IMR-90 (cell line): ENCODE measurements at regions not wholly inside any gene's neighbourhood (a gene's known extent, or its start where the extent isn't known, plus 50 kb on each side); places are given as distances from the start of the nearest gene placed in this dataset.
A peak's percentile ranks its signal among the peaks of the same experiment; 100 is the strongest.

Source experiments
- ATAC-seq: fragments of 200-7000 bp; cut with Tn5 transposase; 2 replicates; pipeline ENCODE4 v1.9.1; 2020; ENCODE audit warnings: low read depth, mild to moderate bottlenecking, moderate library complexity
- BruUV-seq: library from RNA; stranded (reverse); fragments of 400-500 nt; replicated peaks from 2 replicates; lab custom pipeline; 2021; lab: Mats Ljungman, UMichigan
- CTCF ChIA-PET: fragments of 300-600 bp; formaldehyde crosslinking; extraction: SDS; loops from one replicate; lab custom pipeline; 2021; ENCODE audit warnings: antibody characterized with exemption; lab: Yijun Ruan, JAX
- POLR2A ChIA-PET: fragments of 300-600 bp; sonication (Branson Sonifier 250); formaldehyde crosslinking; loops from one replicate; lab custom pipeline; 2022; ENCODE audit warnings: antibody characterized with exemption; ENCODE audit not compliant: unreplicated experiment; lab: Charles Lee
- DNase-seq: peaks from one replicate; pipeline ENCODE4 v3.0.0; 2013
- H2AFZ ChIP-seq: replicated peaks from 2 replicates; pipeline ENCODE3; 2013; ENCODE audit warnings: low read length, mild to moderate bottlenecking; ENCODE audit not compliant: poor library complexity
- H2AK5ac ChIP-seq: 2 replicates; pipeline ENCODE4 v1.6.1; 2013; ENCODE audit warnings: low read depth, low read length, inconsistent platforms
- H2AK9ac ChIP-seq: replicated peaks from 2 replicates; pipeline ENCODE3; 2013; ENCODE audit warnings: mild to moderate bottlenecking, low read depth, low read length, moderate library complexity; ENCODE audit not compliant: poor library complexity
- H2BK120ac ChIP-seq: 2 replicates; pipeline ENCODE4 v1.6.1; 2013; ENCODE audit warnings: low read depth, low read length, inconsistent platforms
- H2BK15ac ChIP-seq: 3 replicates; pipeline ENCODE4 v1.6.1; 2013; ENCODE audit warnings: low read depth, low read length, inconsistent platforms
- H2BK20ac ChIP-seq: 2 replicates; pipeline ENCODE4 v1.6.1; 2013; ENCODE audit warnings: low read depth, mild to moderate bottlenecking, inconsistent platforms, low read length, moderate library complexity
- H2BK5ac ChIP-seq: 2 replicates; pipeline ENCODE4 v1.6.1; 2013; ENCODE audit warnings: mild to moderate bottlenecking, low read depth, low read length, inconsistent platforms; ENCODE audit not compliant: poor library complexity, severe bottlenecking
- H3K14ac ChIP-seq: replicated peaks from 2 replicates; pipeline ENCODE4 v1.6.1; 2013; ENCODE audit warnings: low read depth, low read length, inconsistent platforms
- H3K18ac ChIP-seq: 2 replicates; pipeline ENCODE4 v1.6.1; 2013; ENCODE audit warnings: low read depth, low read length, control low read depth
- H3K23ac ChIP-seq: 2 replicates; pipeline ENCODE4 v1.6.1; 2013; ENCODE audit warnings: low read depth, low read length, inconsistent platforms
- H3K27ac ChIP-seq: 2 replicates; pipeline ENCODE4 v1.5.1; 2013; ENCODE audit warnings: mild to moderate bottlenecking, control low read depth, low read length; ENCODE audit not compliant: insufficient read depth
- H3K27me3 ChIP-seq: 2 replicates; pipeline ENCODE4 v1.6.1; 2013; ENCODE audit warnings: low read length; ENCODE audit not compliant: control insufficient read depth, insufficient read depth
- H3K36me3 ChIP-seq: 2 replicates; pipeline ENCODE4 v1.6.1; 2013; ENCODE audit warnings: low read length, mixed read lengths; ENCODE audit not compliant: control insufficient read depth, insufficient read depth
- H3K4ac ChIP-seq: 2 replicates; pipeline ENCODE4 v1.6.1; 2013; ENCODE audit warnings: low read depth, low read length, inconsistent platforms
- H3K4me1 ChIP-seq: 2 replicates; pipeline ENCODE4 v1.6.1; 2013; ENCODE audit warnings: low read length, mixed read lengths; ENCODE audit not compliant: control insufficient read depth, insufficient read depth
- H3K4me2 ChIP-seq: 2 replicates; pipeline ENCODE4 v1.6.1; 2013; ENCODE audit warnings: low read depth, mild to moderate bottlenecking, control low read depth, low read length, moderate library complexity
- H3K4me3 ChIP-seq: 2 replicates; pipeline ENCODE4 v1.5.1; 2013; ENCODE audit warnings: low read depth, mild to moderate bottlenecking, control low read depth, low read length, moderate library complexity; ENCODE audit not compliant: insufficient read depth
- H3K56ac ChIP-seq: 2 replicates; pipeline ENCODE4 v1.6.1; 2013; ENCODE audit warnings: low read length, inconsistent platforms; ENCODE audit not compliant: insufficient read depth; ENCODE audit errors: extremely low read depth
- H3K79me1 ChIP-seq, 2 experiments: 2 replicates each; pipeline ENCODE4 v1.6.1; 2013; ENCODE audit warnings: low read length in 2 of 2, inconsistent platforms in 1 of 2, low read depth in 1 of 2
- H3K9ac ChIP-seq: 2 replicates; pipeline ENCODE4 v1.6.1; 2013; ENCODE audit warnings: low read depth, low read length, control low read depth
- H3K9me1 ChIP-seq: 2 replicates; pipeline ENCODE4 v1.6.1; 2013; ENCODE audit warnings: low read length, inconsistent platforms; ENCODE audit not compliant: insufficient read depth
- H3K9me3 ChIP-seq: 2 replicates; pipeline ENCODE4 v1.6.1; 2013; ENCODE audit warnings: low read length; ENCODE audit not compliant: control insufficient read depth, insufficient read depth
- H4K20me1 ChIP-seq: 2 replicates; pipeline ENCODE4 v1.6.1; 2013; ENCODE audit warnings: low read length, inconsistent platforms; ENCODE audit not compliant: insufficient read depth
- H4K5ac ChIP-seq: 2 replicates; pipeline ENCODE4 v1.6.1; 2013; ENCODE audit warnings: mild to moderate bottlenecking, low read depth, low read length, control low read depth
- H4K8ac ChIP-seq, 2 experiments: 2 replicates each; pipeline ENCODE4 v1.6.1; 2013; ENCODE audit warnings: low read depth in 2 of 2, low read length in 2 of 2, control low read depth in 1 of 2, inconsistent platforms in 1 of 2
- H4K91ac ChIP-seq: 2 replicates; pipeline ENCODE4 v1.6.1; 2013; ENCODE audit warnings: low read depth, low read length, inconsistent platforms; ENCODE audit not compliant: insufficient read depth
- BHLHE40 ChIP-seq: fragments of 150-350 bp; IDR thresholded peaks from 2 replicates; pipeline ENCODE4 v1.6.1; 2016; ENCODE audit warnings: mild to moderate bottlenecking, low read depth, low read length
- CHD1 ChIP-seq: IDR thresholded peaks from 2 replicates; pipeline ENCODE4 v1.6.1; 2012; ENCODE audit warnings: low read depth, low read length, improper control_type of control experiment
- CTCF ChIP-seq: conservative IDR thresholded peaks from 2 replicates; pipeline ENCODE4 v1.5.1; 2012; ENCODE audit warnings: mild to moderate bottlenecking, low read depth, low read length, improper control_type of control experiment
- FOS ChIP-seq: fragments of 150-350 bp; IDR thresholded peaks from 2 replicates; pipeline ENCODE4 v1.6.1; 2016; ENCODE audit warnings: low read depth, low read length
- MAFK ChIP-seq: IDR thresholded peaks from 2 replicates; pipeline ENCODE4 v1.6.1; 2012; ENCODE audit warnings: low read depth, low read length, improper control_type of control experiment
- MXI1 ChIP-seq: IDR thresholded peaks from 2 replicates; pipeline ENCODE4 v1.6.1; 2012; ENCODE audit warnings: low read depth, mild to moderate bottlenecking, low read length, moderate library complexity, borderline replicate concordance
- NFE2L2 ChIP-seq: fragments of 150-350 bp; IDR thresholded peaks from 2 replicates; pipeline ENCODE4 v1.6.1; 2016; ENCODE audit warnings: low read depth, mild to moderate bottlenecking, low read length
- POLR2A ChIP-seq: IDR thresholded peaks from 2 replicates; pipeline ENCODE4 v1.6.1; 2012; ENCODE audit warnings: mild to moderate bottlenecking, low read depth, low read length
- RAD21 ChIP-seq: IDR thresholded peaks from 2 replicates; pipeline ENCODE4 v1.6.1; 2012; ENCODE audit warnings: low read length, improper control_type of control experiment
- RFX5 ChIP-seq: IDR thresholded peaks from 2 replicates; pipeline ENCODE4 v1.8.0; 2012; ENCODE audit warnings: low read depth, mild to moderate bottlenecking, low read length, moderate library complexity
- SMC3 ChIP-seq: fragments of 150-350 bp; IDR thresholded peaks from 2 replicates; pipeline ENCODE4 v1.6.1; 2016; ENCODE audit warnings: low read depth, mild to moderate bottlenecking, antibody characterized with exemption, low read length, moderate library complexity
- USF2 ChIP-seq: fragments of 150-350 bp; IDR thresholded peaks from 2 replicates; pipeline ENCODE4 v1.6.1; 2017; ENCODE audit warnings: mild to moderate bottlenecking, antibody characterized with exemption, low read length, low read depth
- dilution Hi-C: fragments of 300-500 bp; cut with HindIII; formaldehyde crosslinking; loops from one replicate; pipeline ENCODE4 v1.14.3; 2018; ENCODE audit warnings: low sequenced_read_pairs; ENCODE audit not compliant: unreplicated experiment
- in situ Hi-C: fragments of 300-500 bp; cut with MboI; formaldehyde crosslinking; loops from 3 replicates; pipeline ENCODE4 v1.14.3; 2019; ENCODE audit warnings: low sequenced_read_pairs, inconsistent platforms, mixed read lengths
- intact Hi-C: fragments of 100-400 bp; cut with micrococcal nuclease; formaldehyde crosslinking; loops from 2 replicates; pipeline ENCODE4 v1.10.0; 2022

GRCh38 chr6:140101818-140102217 is 727.4 kb upstream of the CITED2 start:
- H3K4me1 ChIP-seq = no peaks in the 10 kb centered on the region
- H3K36me3 ChIP-seq = no peaks in the 10 kb centered on the region
- H2BK15ac ChIP-seq = no peak overlapping the region
- no peak overlapping the region for H3K23ac ChIP-seq
- no TSS peak for BruUV-seq
- no peak overlapping the region for H3K4ac ChIP-seq
- H4K20me1 ChIP-seq = no peaks in the 10 kb centered on the region
- TF ChIP-seq SMC3 (no peak), CHD1 (no peak), USF2 (no peak), NFE2L2 (no peak), BHLHE40 (no peak), MAFK (no peak), POLR2A (no peak), FOS (no peak), RFX5 (no peak), MXI1 (no peak), RAD21 (no peak), CTCF (no peak)
- no peak overlapping the region for H3K18ac ChIP-seq
- in situ Hi-C loops = no loop called here
- H3K14ac ChIP-seq = no peak overlapping the region
- no peaks in the 10 kb centered on the region for H3K9me1 ChIP-seq
- H2AK9ac ChIP-seq = no peak overlapping the region
- no peak overlapping the region for H2AFZ ChIP-seq
- no peak overlapping the region for H3K56ac ChIP-seq
- H4K91ac ChIP-seq = no peak overlapping the region
- ATAC-seq = no peak
- intact Hi-C loops = no loop called here
- no peak overlapping the region for H3K4me3 ChIP-seq
- no peaks in the 10 kb centered on the region for H3K27me3 ChIP-seq
- H2AK5ac ChIP-seq = no peak overlapping the region
- DNase-seq = no peak
- no peaks in the 10 kb centered on the region for H3K79me1 ChIP-seq
- H3K4me2 ChIP-seq = no peak overlapping the region
- H2BK20ac ChIP-seq = no peak overlapping the region
- H2BK5ac ChIP-seq = peak overlapping the region; percentile 14
- ChIA-PET POLR2A (interaction anchor here (0.7 kb wide), 1 partner anchor 12 kb away, joined by 3 read pairs; no protein-coding TSS in a partner anchor), CTCF (interaction anchor here (1.0 kb wide), 1 partner anchor 10 kb away, joined by 3 read pairs; no protein-coding TSS in a partner anchor)
- H3K27ac ChIP-seq = no peak overlapping the region
- H2BK120ac ChIP-seq = no peak overlapping the region
- H3K9ac ChIP-seq = no peak overlapping the region
- no peak overlapping the region for H4K5ac ChIP-seq
- no peaks in the 10 kb centered on the region for H3K9me3 ChIP-seq
- no peak overlapping the region for H4K8ac ChIP-seq
- dilution Hi-C loops = no loop called here
